SK-N-MC (cell line): ENCODE measurements at regions not wholly inside any gene's neighbourhood (a gene's known extent, or its start where the extent isn't known, plus 50 kb on each side); places are given as distances from the start of the nearest gene placed in this dataset.
"Not testable (repeated sequence)": the region's sequence is repeated elsewhere in the genome, so short reads cannot be mapped to it uniquely, and the experiment has no call there.

Experiments used
- EZH2 ChIP-seq: fragments of 200-600 bp; sonication (generic); IDR thresholded peaks from one replicate; pipeline ENCODE4 v1.6.1; 2017; ENCODE audit warnings: antibody characterized with exemption
- POLR2AphosphoS5 ChIP-seq: IDR thresholded peaks from 2 replicates; pipeline ENCODE4 v1.6.1; 2012; ENCODE audit warnings: mild to moderate bottlenecking, low read depth, low read length, borderline replicate concordance

DNA sequence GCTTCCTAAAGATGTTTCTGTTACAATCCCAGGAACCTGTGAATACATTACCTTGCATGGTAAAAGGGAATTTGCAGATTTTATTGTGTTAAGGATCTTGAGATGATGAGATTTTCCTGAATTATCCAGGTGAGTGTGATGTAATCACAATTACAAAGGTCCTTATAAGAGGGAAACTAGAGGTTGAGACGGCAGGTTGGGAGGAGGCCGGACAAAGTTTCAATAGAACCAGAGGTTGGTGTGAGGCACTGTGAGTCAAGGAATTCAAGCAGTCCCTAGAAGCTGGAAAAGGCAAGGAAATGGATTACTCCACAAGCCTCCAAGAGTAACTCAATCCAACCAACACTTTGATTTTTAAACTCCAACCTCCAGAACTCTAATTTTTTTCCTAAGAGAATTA lies 65.9 kb upstream of the C1QTNF3 start:
- not testable (repeated sequence) for TF ChIP-seq POLR2AphosphoS5, EZH2
